Adrenal gland (tissue), 5 donors: ENCODE measurements at regions not wholly inside any gene's neighbourhood (a gene's known extent, or its start where the extent isn't known, plus 50 kb on each side); places are given as distances from the start of the nearest gene placed in this dataset.

ENCODE experiments used
- POLR2A ChIP-seq, 2 donors: fragments of 450-650 bp; IDR thresholded peaks; one replicate each; pipeline ENCODE4 v1.6.1; 2017; ENCODE audit warnings: antibody characterized with exemption in 2 of 2, mild to moderate bottlenecking in 2 of 2, moderate library complexity in 1 of 2
- TF ChIP-seq, protein P1 (sequence below), 6 experiments: fragments of 450-650 bp in 4 of 6; fragments of 200-600 bp in 2 of 6; sonication (generic) in 1 of 6; IDR thresholded peaks; 1 replicate in 5 of 6; 2 replicates in 1 of 6; pipeline versions ENCODE4 v1.5.1 to v1.8.0; 2016 to 2021; ENCODE audit warnings: antibody characterized with exemption in 6 of 6, mild to moderate bottlenecking in 2 of 6, moderate library complexity in 1 of 6
- donor health status: DM: no; HTN: no; CAD: no.

DNA sequence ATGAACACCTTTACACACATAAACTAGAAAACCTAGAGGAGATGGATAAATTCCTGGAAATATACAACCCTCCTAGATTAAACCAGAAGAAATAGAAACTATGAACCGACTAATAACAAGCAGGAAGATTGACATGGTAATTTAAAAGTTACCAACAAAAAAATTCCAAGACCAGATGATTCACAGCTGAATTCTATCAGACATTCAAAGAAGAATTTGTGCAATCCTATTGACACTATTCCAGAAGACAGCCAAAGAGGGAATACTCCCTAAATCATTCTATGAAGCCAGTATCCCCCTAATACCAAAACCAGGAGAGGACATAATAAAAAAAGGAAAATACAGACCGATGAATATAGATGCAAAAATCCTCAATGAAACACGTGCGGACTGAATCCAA lies 102.6 kb upstream of the KRR1 start:
- TF ChIP-seq, protein P1, sequence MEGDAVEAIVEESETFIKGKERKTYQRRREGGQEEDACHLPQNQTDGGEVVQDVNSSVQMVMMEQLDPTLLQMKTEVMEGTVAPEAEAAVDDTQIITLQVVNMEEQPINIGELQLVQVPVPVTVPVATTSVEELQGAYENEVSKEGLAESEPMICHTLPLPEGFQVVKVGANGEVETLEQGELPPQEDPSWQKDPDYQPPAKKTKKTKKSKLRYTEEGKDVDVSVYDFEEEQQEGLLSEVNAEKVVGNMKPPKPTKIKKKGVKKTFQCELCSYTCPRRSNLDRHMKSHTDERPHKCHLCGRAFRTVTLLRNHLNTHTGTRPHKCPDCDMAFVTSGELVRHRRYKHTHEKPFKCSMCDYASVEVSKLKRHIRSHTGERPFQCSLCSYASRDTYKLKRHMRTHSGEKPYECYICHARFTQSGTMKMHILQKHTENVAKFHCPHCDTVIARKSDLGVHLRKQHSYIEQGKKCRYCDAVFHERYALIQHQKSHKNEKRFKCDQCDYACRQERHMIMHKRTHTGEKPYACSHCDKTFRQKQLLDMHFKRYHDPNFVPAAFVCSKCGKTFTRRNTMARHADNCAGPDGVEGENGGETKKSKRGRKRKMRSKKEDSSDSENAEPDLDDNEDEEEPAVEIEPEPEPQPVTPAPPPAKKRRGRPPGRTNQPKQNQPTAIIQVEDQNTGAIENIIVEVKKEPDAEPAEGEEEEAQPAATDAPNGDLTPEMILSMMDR (IDR thresholded peaks at IDR 0.05): no peak
- TF ChIP-seq POLR2A (IDR thresholded peaks at IDR 0.05): no peak
